ENCODE measurements at regions not wholly inside any gene's neighbourhood (a gene's known extent, or its start where the extent isn't known, plus 50 kb on each side); places are given as distances from the start of the nearest gene placed in this dataset.

DNA sequence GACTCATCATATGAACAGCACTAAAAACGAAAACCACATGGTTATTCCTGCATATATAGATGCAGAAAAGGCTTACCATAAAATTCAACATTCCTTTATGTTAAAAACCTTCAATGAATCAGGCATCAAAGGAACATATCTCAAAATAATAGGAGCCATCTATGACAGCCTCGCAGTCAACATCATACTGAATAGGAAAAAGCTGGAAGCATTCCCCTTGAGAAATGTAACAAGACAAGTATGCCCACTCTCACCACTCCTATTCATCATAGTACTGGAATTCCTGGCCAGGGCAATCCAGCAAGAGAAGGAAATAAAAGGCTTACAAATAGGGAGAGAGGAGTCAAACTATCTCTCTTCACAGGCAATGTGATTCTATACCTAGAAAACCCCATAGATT is 179.6 kb upstream of the HTR2A start:
- intact Hi-C loops (cut with DNase I): no loop called here
- no peak for DNase-seq
- no peak for ATAC-seq

DNA sequence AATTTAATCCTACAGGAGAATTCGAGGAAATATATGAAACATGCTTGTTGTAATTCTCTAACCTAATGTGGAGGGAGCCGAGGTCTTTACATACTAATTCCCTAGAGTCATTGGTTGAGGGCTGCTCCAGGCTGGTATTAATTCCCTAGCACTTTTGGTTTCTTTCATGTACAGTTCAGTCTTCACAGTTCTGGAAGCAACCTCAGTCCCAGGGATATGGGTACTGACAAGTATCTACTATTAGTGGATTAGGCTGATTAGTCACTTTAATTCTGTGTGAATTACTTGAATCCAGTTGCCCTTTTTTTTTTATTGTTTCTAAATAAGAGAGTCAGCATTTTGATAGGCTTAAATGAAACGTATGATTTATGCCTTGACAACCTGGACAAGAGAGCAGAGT is 172.3 kb upstream of the HTR2A start:
- ATAC-seq: no peak
- no peak for DNase-seq
- intact Hi-C loops (cut with DNase I): no loop called here

DNA sequence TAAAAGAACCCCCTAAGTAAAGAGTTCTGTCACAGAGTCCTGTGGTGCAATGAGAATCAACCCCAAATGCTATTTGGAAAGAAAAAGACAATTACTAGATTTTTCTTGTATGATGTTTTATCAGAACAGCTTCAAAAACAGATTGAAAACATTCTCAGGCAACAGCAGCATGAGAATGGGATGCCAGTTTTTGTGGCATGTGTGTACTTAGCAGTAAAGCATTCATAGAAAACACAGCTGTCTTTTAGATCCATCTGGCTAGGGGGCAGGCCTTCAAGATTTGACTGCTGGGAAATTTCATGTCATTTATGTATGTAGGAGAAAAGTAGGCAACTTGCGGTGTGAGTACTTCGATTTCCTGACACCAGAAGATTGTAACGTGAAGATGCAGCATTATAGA is 170.5 kb upstream of the HTR2A start:
- DNase-seq: no peak
- intact Hi-C loops (cut with DNase I): no loop called here
- ATAC-seq: no peak

DNA sequence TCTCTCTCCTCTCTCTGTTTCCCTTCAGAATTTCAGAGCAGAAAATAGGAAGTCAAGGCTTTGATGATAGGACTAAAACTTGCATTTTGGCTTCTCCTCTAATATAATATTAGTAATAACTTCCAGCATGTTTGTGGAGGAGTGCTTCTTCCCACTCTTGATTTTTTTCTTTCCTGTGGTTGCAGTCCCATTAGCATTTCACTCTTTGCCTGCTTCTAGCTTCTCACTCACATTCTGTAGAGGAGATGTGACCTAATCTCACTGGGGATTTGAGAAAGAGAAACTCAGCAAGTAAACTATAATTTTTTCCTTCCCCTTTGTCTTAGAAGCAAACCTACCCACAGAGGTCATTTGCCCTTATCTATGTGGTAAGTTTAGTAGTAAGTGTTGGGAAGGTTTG is 169.4 kb upstream of the HTR2A start:
- intact Hi-C loops (cut with DNase I): no loop called here
- ATAC-seq (no peak), DNase-seq (no peak)

DNA sequence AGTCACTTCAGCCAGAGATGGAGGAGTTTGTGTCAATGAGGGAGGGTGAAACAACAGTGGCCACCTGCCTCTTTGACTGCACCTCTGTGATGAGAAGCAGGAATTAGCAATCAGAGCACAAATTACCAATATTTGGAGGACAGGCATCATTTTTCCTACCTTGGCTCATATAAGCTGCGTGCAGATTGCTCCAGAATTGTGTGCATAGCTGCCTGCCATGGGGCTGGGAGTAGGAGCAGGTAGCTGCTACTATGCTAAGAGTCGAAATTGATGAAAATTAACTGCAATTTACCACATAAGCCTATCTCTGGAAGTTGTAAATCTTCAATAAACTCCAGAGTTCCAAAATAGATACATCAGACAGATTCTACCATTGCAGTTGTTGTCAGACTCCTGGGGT is 167.5 kb upstream of the HTR2A start:
- ATAC-seq (no peak), DNase-seq (no peak)
- intact Hi-C loops (cut with DNase I): no loop called here

DNA sequence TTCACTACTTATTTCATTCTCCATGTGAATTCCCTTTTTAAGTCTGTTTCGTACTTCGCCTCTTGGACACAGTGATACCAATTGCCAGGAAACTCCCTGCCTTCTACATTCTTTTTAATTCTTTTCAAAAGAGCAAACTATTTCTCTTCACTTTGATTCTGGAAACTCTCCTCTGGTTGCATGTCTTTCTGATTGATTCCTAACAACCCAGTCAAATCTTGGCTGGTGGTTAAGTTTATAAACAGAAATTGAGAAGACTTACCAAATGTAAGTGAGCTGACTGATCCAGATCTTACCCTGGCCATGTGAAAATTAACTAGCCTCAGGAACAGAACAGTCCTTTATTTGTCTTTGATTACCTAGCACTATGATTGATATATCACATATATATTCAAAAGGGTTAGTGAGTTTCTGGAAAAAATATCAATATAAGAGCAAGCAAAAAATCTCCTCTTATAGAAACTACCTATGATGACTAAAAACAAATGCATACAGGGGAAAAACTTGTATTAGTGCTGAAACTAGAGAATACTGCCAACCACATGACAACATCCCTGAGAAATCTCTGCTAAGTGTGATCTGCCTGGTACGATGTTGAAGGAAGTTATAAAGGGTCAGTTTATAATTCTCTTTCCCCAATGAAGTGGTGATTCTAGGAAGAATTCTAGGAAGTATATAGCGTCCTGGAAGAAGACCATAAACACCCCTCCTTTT is 152.6 kb upstream of the HTR2A start:
- ATAC-seq (no peak), DNase-seq (no peak)
- intact Hi-C loops (cut with DNase I): no loop called here

DNA sequence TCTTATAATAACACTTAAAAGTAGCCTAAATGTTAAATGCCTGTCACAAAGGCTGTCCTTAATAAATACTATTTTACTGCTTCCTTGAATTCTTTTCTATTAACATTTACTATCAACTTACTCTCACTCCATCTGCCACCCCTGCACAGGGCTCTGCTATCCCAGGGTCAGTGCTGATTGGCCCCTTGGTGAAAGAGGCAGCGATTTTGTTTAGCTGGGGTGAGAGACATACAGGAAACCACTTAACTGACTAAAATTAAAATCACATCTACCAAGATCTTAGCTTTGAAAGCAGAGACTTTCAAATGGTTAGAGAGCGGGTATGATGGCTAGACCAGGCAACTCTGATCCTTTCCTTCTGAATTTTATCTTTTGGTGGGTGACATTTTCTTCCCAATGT is 149.9 kb upstream of the HTR2A start:
- ATAC-seq (no peak), DNase-seq (no peak)
- intact Hi-C loops (cut with DNase I): no loop called here

DNA sequence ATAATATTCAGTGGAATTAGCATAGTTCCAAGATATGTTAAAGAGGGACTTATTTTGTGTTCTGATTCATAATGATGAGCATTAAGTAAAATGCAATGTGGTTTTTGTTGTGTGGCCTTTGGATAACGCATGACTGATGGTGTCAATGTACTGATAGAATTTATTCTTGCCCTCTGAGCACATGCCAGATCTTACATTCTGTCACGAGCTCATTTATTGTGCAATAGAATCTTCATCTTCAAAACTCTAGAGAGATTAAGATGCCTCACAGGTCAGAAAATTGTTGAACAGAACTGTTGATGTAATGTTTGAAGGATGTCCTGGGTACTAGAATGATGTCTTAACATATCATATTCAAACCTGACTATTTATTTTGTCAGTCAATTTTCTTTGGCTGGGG is 148.0 kb upstream of the HTR2A start:
- ATAC-seq: no peak
- no peak for DNase-seq
- intact Hi-C loops (cut with DNase I): no loop called here

DNA sequence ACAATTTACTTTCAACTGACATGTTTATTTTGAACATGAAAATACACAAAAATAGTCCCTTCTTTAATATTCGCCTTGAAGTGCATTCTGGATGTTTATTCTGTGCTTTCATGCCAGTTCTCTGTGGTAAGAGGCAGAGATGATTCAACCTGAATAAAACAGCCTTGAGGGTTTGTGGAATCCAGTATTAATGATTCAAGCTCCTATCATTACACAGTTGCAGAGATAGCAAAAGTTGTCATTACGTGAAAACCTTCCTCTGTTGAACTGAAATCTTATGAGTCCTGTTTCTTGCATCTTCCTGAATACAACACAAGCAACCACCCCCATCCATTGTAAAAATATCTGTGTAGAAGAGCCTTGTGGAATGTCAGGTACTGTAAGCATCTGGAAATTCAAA is 142.3 kb upstream of the HTR2A start:
- intact Hi-C loops (cut with DNase I): no loop called here
- ATAC-seq: peak in 1 of 2 donors; percentile 68
- DNase-seq: no peak

DNA sequence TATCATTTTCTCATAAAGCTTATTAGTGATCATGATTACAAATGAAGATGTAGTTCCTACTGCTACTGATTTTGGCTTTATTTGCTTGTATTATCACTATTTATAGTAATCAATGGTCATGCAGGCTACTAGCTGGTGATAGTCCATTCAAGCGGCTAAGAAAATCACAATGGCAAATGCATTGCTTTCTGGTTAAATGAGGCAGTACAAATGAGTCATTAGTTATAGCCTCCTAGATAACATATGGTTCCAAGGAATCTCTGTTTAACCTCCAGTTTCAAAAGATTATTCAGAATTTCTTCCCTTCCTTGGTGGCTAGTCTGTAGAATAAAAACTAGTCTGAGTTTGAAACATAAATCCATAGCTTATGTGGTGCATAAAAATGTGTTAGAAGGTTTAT is 141.3 kb upstream of the HTR2A start:
- intact Hi-C loops (cut with DNase I): no loop called here
- ATAC-seq (no peak), DNase-seq (no peak)

DNA sequence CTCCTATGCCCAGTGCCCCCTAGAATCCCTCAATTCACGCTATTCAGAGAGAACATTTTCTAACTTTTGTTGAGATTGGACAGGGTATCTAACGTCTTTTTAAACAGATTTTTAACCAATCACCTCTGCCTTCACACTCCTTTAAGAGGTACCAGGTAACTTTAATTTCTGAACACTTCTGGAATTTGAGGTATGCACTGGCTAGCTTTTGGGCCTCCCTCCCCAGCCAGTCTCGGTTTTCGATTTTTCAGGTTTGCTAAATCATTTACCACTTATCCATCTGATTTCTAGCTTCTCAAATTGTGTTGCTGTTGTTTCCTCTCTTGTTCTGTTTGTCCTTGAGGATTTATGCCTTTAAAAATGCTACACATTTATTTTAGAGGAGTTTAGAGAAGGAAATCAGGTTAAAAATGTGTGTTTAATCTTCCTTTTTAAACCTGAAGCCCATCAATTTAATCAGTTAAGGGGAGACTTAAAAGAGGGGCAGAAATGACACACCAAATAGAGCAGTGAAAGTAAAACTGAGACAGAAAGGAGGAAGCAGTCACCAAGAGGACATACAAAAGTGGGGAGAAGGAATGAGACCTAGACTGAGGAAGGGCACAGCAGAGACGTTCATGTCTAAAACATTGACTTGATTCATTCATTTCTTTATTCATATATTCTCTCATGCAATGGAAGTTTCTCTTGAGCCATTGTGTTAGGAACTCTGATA is 139.6 kb upstream of the HTR2A start:
- intact Hi-C loops (cut with DNase I): no loop called here
- ATAC-seq (no peak), DNase-seq (no peak)

DNA sequence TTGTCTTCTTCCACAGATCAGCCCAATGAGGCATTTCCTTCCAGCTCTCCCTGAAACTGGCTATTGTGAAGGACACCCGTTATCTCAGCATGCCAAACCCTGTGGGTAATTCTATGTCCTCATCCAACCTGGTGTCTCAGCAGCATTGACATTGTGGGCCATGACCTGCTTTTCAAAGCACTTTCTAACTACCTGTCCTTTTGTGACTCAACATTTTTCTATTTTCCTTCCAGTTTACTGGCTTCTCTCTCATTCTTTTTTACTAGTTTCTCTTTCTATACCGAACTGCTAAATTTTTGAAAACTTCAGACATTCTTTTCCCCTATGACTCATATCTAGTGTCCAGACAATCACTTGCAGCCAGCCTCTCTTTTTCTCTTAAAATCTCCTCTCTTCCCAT is 136.4 kb upstream of the HTR2A start:
- ATAC-seq (peak in 1 of 2 donors; percentile 65), DNase-seq (no peak)
- intact Hi-C loops (cut with DNase I): no loop called here

DNA sequence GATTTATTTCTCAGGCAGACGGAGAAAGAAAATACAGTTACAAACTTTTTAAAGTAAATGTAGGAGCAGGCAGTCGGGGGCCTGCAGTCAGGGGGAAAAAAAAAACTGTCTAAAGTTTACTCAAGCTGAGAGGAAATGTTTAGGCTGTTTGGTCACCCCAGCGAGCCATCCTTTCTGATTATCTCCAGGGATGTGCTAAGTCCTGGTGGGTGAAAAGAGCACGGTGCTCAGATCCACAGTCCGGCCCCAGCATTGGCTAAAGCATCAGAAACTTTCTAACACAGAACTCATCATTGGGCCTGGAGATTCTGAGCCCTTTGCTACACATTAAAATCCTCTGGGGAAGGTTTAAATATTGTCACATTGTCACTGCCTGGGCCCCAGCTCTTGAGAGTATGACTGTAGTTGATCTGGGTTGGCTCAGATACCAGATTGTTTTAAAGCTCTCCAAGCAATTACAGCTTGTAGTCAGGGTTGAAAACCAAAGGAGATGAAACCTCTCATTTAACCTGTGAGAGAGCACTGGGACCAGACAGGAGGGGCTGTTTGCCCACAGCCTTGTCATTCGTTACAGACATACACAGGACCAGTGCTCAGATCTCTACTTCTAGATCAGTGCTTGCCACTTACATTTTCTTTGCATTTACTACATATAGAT is 131.1 kb upstream of the HTR2A start:
- intact Hi-C loops (cut with DNase I): no loop called here
- ATAC-seq (no peak), DNase-seq (no peak)

DNA sequence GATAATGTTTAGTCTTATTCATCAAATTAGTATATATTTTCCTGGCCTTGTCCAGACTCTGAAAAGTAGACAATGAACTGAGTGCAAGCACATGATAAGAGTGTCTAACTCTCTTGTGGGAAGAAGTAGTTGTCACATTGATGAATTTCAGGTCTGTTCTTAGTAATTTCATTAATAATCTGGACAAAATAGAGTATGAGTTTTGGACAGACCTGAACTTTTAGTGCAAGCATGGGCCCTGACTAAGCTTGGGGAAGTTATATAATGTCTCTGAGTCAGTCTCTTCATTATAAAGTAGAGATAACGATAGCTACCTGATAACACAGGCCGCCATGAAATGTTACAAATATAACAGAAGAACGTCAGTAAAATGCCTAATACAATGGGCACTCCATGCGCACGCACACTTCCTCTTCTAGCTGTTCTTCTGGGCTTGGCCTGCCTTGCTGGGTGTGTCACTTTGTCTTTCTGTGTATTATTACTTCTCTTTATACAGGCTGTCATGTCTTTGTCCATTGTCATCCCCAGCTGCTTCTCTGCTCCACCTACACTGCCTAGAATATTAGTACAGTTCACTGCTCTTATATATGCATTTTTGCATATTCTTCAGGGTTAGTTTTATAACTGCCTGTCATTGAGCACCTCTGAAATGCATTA is 129.1 kb upstream of the HTR2A start:
- intact Hi-C loops (cut with DNase I): no loop called here
- DNase-seq (peak; percentile 12), ATAC-seq (no peak)

DNA sequence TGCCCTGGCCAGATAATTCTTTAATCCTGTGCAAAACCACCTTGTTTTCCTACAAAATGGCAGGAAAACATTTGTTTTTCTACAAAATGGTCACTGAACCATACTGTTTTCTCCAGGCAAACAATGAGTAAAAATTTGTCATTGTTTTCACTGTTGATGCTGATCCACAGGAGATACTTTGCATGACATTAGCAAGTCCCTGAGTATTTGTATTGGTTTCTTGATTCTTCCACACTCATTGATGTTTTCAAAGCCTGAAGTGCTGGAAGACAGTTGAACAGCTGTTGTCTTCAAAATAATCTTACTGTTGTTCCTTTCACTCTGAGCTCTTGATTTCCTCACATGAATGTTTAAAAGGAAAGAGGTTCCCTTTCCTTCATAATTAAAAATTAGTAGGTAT is 123.1 kb upstream of the HTR2A start:
- intact Hi-C loops (cut with DNase I): no loop called here
- DNase-seq: no peak
- no peak for ATAC-seq

DNA sequence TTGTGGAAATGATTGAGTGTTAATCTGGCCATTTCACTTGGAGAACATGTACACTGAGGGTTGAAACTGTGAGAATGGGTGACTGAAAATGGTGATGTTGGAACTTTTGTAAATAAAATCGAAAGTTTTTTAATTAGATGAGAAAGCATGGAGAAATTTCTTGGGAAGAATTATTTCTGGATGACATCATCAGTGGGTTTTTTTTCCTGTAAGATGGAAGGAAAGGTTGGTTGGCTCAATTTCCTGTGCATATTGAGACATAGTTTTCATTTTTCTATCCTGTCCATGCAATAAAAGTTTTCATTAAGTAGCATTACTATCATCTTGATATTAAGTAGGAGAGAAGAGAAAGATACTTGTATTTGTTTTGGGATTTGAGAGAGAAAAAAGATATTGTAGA is 120.6 kb upstream of the HTR2A start:
- no peak for DNase-seq
- intact Hi-C loops (cut with DNase I): no loop called here
- ATAC-seq: no peak

DNA sequence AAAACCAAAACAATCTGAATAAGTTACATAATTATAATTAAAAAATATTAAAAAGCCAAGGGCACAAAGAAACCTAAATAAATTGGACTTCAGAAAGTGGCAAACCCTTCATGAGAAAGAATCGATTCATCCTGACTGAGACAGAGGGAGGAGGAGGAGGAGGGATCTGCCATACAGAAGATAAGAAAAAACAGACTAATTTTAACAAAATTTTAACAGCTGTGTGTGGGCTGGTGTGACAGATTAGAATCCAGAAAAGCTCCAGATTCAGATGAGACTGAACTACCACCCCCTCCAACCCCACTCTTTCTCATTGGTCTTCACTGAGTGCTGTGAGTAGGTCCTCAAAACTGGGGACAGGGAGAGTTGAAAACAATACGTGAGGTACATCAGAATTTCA is 111.5 kb upstream of the HTR2A start:
- DNase-seq (no peak), ATAC-seq (no peak)
- intact Hi-C loops (cut with DNase I): no loop called here

DNA sequence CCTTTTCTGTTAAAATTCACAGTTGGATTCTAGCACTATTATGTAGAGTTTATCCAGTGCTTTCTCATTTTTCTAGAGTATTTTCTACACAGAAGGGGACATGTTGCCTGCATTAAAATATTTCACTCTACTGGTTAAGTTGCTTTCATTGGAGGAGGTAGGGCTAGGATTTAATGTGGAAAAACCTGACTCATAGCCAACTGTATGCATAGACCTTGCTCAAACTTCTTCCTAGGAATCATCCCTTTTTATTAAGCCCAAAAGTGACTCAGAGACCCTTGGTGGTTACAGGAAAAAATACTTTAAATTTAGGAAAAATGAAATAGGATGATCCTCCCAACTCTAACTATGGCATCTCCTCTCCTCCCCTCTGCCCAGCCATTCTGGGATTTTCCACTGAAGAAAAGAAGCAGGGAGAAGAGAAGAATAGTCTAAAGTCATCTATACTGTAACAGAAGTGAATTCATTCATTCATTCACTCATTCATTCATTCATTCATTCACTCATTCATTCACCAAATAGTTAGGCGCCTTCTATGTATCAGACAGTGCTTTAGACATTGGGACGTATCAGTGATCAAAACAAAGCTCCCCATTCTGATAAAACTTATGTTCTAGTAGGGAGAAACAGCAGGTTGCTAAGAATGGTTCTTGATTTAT is 109.0 kb upstream of the HTR2A start:
- intact Hi-C loops (cut with DNase I): no loop called here
- ATAC-seq (no peak), DNase-seq (no peak)

DNA sequence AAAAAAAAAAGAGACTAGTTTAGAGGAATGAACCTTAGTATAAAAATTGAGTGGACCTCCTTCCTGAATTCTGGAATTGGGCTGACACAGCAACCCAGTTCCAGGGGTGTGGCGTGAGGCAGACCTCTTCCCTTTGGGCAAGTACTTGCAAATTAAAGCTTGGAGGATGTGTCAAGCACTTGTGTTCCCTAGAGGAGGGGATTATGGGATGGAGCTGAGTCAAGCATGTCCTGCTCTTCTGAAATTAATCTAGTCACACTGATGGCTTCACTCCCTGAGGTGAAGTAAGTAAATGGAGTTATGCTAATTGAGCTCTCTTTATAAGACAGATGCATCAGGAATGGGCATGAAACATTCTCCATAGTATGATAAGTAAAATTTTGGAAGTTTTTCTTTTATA is 107.7 kb upstream of the HTR2A start:
- intact Hi-C loops (cut with DNase I): no loop called here

DNA sequence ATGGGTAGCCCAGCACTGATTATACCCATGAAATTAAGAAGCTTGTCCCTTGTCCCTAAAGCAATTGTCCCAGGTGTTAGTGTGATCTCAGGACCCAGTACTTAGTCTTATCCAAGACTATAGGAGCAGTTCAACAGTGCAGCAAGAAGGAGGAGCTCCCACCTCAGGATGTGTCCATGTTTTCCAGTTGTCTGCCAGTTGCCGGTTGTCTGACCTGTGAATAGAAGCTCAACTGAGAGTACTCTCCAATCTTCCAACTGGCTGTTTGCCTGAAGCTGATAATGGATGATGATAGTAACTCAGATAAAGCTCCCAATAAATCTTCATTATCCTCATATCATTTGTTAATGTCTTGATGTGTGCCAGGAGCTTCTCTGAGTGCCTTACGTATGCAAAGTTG is 107.2 kb upstream of the HTR2A start:
- DNase-seq (no peak), ATAC-seq (no peak)
- intact Hi-C loops (cut with DNase I): no loop called here

More for the DNA sequence above, 107.7 kb upstream of the HTR2A start:
- no peak for DNase-seq
- no peak for ATAC-seq

Data from left cardiac atrium (tissue), 4 donors.